T-helper 17 cell (primary cell): ENCODE measurements at regions not wholly inside any gene's neighbourhood (a gene's known extent, or its start where the extent isn't known, plus 50 kb on each side); places are given as distances from the start of the nearest gene placed in this dataset.

Experiments
- ATAC-seq: fragments of 150-1000 bp; cut with Tn5 transposase; 2 replicates; pipeline ENCODE4 v1.10.0; 2021; ENCODE audit warnings: mild to moderate bottlenecking, moderate library complexity
- DNase-seq, 3 donors: peaks; one replicate each; pipeline versions ENCODE4 v3.0.0 to v3.0.0-alpha.2; 2020 to 2021
- H3K9me3 ChIP-seq: one replicate; pipeline ENCODE4 v1.7.0; 2013; ENCODE audit warnings: low read length, mild to moderate bottlenecking; ENCODE audit not compliant: control insufficient read depth, poor library complexity, severe bottlenecking
- H3K27ac Mint-ChIP-seq: one replicate; pipeline ENCODE4 v1.8.0; 2022; ENCODE audit warnings: mild to moderate bottlenecking, moderate library complexity, mixed read lengths
- H3K27me3 Mint-ChIP-seq: one replicate; pipeline ENCODE4 v1.8.0; 2022; ENCODE audit warnings: mixed read lengths
- H3K36me3 Mint-ChIP-seq: one replicate; pipeline ENCODE4 v1.8.0; 2022; ENCODE audit warnings: low read depth, mixed read lengths
- H3K4me1 Mint-ChIP-seq: one replicate; pipeline ENCODE4 v1.8.0; 2022; ENCODE audit warnings: mild to moderate bottlenecking, mixed read lengths
- H3K4me3 Mint-ChIP-seq: one replicate; pipeline ENCODE4 v1.8.0; 2022; ENCODE audit warnings: mild to moderate bottlenecking, moderate library complexity, mixed read lengths

DNA sequence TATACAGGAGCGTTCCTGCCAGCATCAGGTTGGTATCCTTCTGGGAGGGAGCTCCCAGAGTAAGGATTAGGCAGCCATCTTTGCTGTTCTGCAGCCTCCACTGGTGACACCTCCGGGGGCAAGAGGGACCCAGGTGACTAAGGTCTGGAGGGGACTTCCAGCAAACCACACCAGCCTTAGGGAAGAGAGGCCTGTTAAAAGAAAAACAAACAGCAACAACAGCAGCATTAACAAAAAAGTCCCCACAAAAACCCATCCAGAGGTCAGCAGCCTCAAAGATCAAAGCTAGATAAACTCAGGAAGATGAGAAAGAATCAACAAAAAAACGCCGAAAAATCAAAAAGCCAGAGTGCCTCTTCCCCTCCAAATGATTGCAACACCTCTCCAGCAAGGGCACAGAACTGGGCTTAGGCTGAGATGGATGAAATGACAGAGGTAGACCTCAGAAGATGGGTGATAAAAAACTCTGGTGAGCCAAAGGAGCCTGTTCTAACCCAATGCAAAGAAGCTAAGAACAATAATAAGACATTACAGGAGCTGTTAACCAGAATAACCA lies 388.2 kb downstream of the SPATA31D1 start:
- DNase-seq (no peak), ATAC-seq (no peak)
- no peaks in the 10 kb centered on the region for H3K9me3 ChIP-seq
- Mint-ChIP-seq H3K4me1 (no peaks in the 10 kb centered on the region), H3K27me3 (no peaks in the 10 kb centered on the region), H3K36me3 (no peaks in the 10 kb centered on the region), H3K4me3 (no peak overlapping the region), H3K27ac (no peak overlapping the region)

DNA sequence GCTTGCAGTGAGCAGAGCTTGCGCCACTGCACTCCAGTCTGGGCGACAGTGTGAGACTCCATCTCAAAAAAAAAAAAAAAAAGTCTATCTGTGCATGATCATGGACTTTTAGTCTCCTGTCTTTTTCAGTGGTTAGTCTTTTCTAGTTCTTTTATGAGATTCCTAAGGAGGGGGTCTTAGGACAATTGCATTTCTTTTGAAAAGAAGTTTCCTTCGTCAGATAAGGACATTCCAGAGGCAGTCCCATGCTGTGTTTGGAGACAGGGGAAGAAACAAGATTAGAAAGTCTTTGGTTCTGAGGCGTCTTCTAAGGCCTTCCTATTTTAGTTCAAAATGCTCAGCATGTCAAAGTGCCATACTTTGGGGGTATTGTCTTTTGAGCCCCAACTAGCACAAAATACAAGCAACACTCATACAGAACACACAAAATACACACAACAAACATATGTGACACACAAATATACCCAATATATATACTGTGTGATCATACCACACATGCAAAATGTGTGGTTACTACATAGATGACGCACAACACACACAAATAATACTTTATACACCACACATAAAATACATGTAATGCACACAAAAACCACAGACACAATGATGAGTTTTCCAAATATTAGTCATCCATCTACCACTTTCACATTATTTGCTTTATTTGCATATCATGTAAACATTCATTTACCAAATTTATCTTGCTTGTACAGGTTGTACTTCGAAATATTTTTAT lies 394.5 kb downstream of the SPATA31D1 start:
- Mint-ChIP-seq H3K4me3 (no peak overlapping the region), H3K4me1 (no peaks in the 10 kb centered on the region), H3K27me3 (no peaks in the 10 kb centered on the region), H3K36me3 (no peaks in the 10 kb centered on the region), H3K27ac (no peak overlapping the region)
- ATAC-seq (no peak), DNase-seq (no peak)
- no peaks in the 10 kb centered on the region for H3K9me3 ChIP-seq

DNA sequence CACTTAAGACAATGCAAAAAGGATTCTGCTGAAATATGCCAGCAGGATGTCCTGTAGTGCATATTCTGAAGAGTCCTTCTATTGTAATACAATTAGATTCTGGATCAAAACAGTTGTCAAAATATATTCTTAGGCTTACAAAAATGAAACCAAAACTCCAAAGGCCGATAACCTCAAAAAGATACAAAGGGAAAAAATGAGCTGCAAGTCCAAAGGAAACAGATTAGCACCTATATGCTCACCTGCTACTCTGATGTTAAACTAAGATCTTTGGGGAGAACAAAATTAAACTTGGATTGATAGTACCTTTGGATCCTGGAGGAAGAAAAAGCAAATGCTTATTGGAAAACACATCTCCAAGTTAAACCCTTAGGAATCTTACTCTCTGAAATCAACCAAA lies 397.1 kb downstream of the SPATA31D1 start:
- no peak overlapping the region for H3K4me3 Mint-ChIP-seq
- H3K36me3 Mint-ChIP-seq, result no peaks in the 10 kb centered on the region
- ATAC-seq, result no peak
- H3K4me1 Mint-ChIP-seq, result no peaks in the 10 kb centered on the region
- H3K9me3 ChIP-seq, result no peaks in the 10 kb centered on the region
- H3K27ac Mint-ChIP-seq, result no peak overlapping the region
- DNase-seq, result no peak
- H3K27me3 Mint-ChIP-seq, result no peaks in the 10 kb centered on the region

DNA sequence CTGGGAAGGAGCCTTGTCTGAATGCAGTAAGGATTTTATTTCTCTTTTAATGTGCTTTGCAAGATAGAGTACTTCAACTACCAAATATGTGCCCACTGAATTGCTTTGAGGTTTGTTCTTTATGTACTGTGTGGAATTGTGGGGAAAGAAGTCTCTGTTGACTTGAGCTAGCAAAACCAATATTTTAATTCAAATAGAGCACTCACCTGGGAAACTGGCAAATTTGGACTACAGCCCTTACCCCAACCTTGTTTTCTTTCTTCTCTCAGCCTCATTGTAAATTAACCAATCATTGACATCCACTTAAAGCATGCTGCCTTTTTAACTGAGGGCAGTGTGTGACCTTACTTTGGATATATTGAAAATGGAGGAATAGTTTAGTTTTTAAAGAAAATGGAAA lies 409.0 kb downstream of the SPATA31D1 start:
- Mint-ChIP-seq H3K4me3 (no peak overlapping the region), H3K4me1 (no peaks in the 10 kb centered on the region), H3K27ac (no peak overlapping the region), H3K27me3 (no peaks in the 10 kb centered on the region), H3K36me3 (no peaks in the 10 kb centered on the region)
- no peak for ATAC-seq
- H3K9me3 ChIP-seq, result no peaks in the 10 kb centered on the region
- no peak for DNase-seq

DNA sequence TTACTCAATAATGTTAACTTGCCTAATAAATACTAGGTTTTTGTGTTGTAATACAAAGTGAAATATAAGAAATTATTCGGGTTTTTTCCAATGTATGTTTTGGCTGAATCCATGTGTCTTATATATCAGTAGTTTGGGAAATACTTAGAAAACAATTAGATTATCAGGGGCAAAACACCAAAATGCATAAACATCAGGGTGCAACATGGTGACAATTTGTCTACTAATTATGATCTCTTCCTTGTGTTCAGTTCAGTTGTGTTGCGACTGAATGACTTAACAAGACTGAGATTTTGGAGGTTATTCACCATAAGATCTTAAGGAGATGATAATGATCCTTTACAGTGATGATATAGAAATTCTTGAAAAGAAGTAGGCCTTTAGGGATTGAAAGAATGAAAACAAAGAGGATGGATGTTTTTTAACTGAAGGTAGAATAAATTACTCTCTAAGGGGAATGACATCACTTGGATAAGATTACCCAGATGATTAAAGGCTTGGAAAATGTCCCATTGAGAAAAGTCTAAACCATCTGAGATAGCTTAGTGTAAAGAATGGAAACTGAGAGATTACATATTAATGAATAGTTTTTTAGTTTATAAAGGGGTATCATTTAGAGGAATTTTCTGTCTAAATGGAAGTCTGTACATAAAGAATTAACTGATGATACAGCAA lies 415.8 kb downstream of the SPATA31D1 start:
- DNase-seq (no peak), ATAC-seq (no peak)
- Mint-ChIP-seq H3K4me3 (no peak overlapping the region), H3K27ac (no peak overlapping the region), H3K27me3 (no peaks in the 10 kb centered on the region), H3K36me3 (no peaks in the 10 kb centered on the region), H3K4me1 (no peaks in the 10 kb centered on the region)
- H3K9me3 ChIP-seq, result no peaks in the 10 kb centered on the region

DNA sequence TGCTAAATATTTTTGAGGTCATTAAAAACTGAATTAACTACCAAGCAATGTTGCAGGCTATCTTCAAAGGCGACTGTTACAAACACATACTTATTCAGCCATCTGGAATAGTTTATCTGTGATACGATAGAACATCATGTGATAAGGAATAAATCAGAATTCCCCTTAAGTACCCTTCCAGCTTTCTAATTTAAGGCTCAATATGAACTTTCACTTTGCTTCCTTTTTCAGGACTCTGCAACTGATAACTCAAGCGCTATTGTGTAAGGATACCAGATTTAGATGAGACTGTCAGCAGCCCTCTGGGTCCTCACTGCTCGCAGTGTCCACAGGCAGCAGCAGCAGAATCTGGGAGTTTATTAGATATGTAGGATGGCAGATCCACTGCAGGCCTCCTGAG lies 416.3 kb downstream of the SPATA31D1 start:
- H3K9me3 ChIP-seq, result no peaks in the 10 kb centered on the region
- Mint-ChIP-seq H3K36me3 (no peaks in the 10 kb centered on the region), H3K27ac (no peak overlapping the region), H3K4me1 (no peaks in the 10 kb centered on the region), H3K27me3 (no peaks in the 10 kb centered on the region), H3K4me3 (no peak overlapping the region)
- DNase-seq (no peak), ATAC-seq (no peak)

DNA sequence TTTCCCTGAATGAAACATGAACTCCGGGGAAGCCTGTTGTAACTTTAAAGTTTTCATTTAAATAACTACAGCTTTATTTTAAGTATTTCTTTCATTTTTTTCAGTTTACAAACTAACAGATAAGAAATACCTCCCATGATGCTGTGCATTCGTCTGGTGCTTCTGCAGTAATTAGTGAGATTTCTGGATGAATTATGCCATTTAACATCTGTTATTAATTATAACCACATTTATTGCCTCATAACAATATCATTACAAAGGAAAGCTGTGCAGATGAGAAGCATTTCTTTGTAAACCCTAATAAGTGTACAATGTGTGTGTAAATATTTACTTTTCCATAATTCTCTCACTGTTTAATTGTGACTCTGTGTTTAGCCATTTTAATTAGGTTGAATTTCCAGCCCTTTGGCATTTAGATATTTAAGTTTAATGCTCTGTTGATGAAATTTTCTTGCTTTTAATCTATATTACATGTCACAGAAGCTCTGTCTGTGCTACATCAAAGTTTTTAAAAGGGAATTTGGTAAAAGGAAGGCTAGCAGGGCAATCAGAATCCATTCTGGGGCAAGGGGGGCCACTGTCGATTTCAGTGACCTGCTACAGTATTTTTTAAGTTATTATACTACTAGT lies 418.0 kb downstream of the SPATA31D1 start:
- Mint-ChIP-seq H3K27me3 (no peaks in the 10 kb centered on the region), H3K4me1 (no peaks in the 10 kb centered on the region), H3K4me3 (no peak overlapping the region), H3K36me3 (no peaks in the 10 kb centered on the region), H3K27ac (no peak overlapping the region)
- H3K9me3 ChIP-seq, result no peaks in the 10 kb centered on the region
- no peak for DNase-seq
- ATAC-seq, result no peak

DNA sequence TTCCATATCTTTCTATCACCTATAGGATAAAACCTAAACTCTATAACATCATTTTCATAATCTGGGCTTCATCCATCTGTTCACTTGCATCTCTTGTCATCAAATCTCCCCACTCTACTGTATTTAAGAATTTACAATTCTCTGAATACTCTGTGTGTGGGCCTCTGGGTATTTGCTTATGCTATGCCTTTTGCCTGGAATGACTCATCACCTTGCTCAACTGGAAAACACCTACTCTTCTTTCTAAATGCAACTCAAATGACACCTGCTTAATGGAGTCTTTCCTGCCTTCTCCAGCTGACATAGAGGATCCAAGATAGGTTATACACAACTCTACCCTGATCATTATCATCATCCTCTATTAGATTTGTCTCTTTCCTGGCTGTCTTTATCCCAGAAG lies 421.7 kb downstream of the SPATA31D1 start:
- no peak for DNase-seq
- Mint-ChIP-seq H3K36me3 (no peaks in the 10 kb centered on the region), H3K27me3 (no peaks in the 10 kb centered on the region), H3K27ac (no peak overlapping the region), H3K4me1 (no peaks in the 10 kb centered on the region), H3K4me3 (no peak overlapping the region)
- no peaks in the 10 kb centered on the region for H3K9me3 ChIP-seq
- ATAC-seq, result no peak

DNA sequence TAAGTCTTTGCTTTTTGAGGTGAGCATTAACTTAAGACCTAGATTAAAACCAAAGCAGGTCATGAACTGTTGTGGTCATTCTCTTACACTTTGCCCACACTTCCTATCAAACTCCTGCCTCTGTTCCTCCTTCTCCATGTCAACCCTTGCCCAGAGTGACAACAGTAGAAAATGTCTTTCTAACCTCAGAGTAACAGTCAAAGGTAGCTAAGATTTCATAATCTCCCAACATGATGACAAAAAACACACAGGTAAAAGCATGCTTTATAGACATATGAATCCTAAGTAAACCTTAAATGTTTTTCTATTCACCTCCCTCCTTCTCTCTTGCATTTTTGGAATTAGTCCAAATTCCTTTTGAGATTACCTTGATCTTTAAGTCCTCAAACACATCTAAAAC lies 422.3 kb downstream of the SPATA31D1 start:
- H3K9me3 ChIP-seq, result no peaks in the 10 kb centered on the region
- Mint-ChIP-seq H3K27ac (no peak overlapping the region), H3K4me3 (no peak overlapping the region), H3K36me3 (no peaks in the 10 kb centered on the region), H3K27me3 (no peaks in the 10 kb centered on the region), H3K4me1 (no peaks in the 10 kb centered on the region)
- ATAC-seq (no peak), DNase-seq (no peak)

DNA sequence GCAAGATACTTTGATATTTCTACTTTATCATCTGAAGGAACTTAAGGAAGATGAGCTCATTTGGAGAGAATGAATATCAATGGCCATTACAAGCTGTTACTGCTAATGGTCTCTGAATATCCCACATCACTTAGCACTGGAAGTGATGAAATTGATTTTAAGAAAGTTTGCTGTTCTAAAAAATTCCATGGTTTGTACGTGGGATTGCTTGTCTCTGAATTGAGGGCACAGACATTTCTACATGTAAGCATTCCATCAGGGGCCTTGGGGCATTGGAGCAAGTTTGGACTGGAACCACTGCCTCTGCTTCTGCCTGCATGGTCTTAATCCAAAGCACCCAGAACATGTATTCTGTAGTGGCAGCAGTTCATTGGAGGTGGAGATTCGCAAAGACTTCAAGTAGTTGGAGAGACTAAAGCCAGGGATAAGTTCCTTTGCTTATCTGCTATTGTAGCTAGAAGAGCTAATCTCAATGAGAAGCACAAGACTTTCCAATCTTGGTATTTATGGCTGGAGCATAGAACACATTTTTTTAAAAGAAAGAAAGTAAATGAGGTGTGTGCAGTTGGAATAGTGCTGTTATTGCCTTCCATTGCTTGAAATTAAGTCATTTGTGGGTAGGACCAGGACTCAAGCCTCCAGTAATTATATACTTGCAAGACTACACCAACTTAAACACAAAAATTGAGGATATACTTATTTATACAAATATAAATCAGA lies 424.2 kb downstream of the SPATA31D1 start:
- H3K9me3 ChIP-seq, result no peaks in the 10 kb centered on the region
- H3K4me1 Mint-ChIP-seq, result no peaks in the 10 kb centered on the region
- no peaks in the 10 kb centered on the region for H3K27me3 Mint-ChIP-seq
- no peaks in the 10 kb centered on the region for H3K36me3 Mint-ChIP-seq
- no peak for DNase-seq
- no peak overlapping the region for H3K27ac Mint-ChIP-seq
- no peak for ATAC-seq
- no peak overlapping the region for H3K4me3 Mint-ChIP-seq

DNA sequence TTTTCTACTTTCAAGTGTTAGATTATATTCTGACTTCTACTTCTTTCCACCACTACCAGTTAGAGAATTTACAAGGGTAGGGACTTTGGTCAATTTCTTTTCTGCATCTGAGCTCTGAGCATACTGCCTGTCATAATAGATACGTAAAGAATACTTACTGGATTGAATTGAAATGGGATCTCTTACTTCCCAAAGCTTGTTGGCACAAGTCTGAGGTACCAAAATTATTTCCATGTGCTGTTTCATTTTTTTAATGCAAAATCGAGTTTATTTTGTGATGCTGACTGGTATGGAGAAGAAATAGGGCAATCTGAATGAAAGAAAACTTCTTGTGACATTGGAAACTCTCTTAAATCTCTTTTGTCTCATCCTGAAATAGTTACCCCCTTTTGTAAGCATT lies 428.9 kb downstream of the SPATA31D1 start:
- no peak overlapping the region for H3K27ac Mint-ChIP-seq
- no peaks in the 10 kb centered on the region for H3K27me3 Mint-ChIP-seq
- no peak overlapping the region for H3K4me3 Mint-ChIP-seq
- no peaks in the 10 kb centered on the region for H3K4me1 Mint-ChIP-seq
- ATAC-seq, result no peak
- no peak for DNase-seq
- no peaks in the 10 kb centered on the region for H3K9me3 ChIP-seq
- H3K36me3 Mint-ChIP-seq, result no peaks in the 10 kb centered on the region

DNA sequence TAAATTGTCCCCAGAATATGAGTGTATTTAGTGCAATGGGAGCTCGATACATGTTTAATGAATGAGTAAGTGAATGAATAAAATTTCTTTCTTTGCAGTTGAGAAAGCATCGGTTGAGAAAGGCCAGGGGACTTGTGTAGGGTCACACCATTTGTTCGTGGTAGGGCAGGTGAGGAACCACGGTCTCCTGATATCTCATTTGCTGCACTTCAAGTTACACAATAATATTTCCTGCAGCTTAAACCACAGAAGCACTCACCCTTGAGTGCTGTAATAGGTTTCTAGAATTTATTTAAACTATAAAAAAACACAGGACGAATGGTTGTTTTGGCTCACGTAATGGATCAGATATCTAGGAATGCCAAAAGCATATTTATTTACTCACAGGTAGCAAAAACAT lies 429.8 kb downstream of the SPATA31D1 start:
- no peaks in the 10 kb centered on the region for H3K9me3 ChIP-seq
- Mint-ChIP-seq H3K4me3 (no peak overlapping the region), H3K36me3 (no peaks in the 10 kb centered on the region), H3K4me1 (no peaks in the 10 kb centered on the region), H3K27ac (no peak overlapping the region), H3K27me3 (no peaks in the 10 kb centered on the region)
- ATAC-seq (no peak), DNase-seq (no peak)
